ENCODE measurements at regions not wholly inside any gene's neighbourhood (a gene's known extent, or its start where the extent isn't known, plus 50 kb on each side); places are given as distances from the start of the nearest gene placed in this dataset. TPM values are rescaled to one million over a fixed set of nuclear protein-coding genes. Genes with fewer than 3 reads are reported as not detected.
A peak's percentile ranks its signal among the peaks of the same experiment; 100 is the strongest.
"Not testable (repeated sequence)": the region's sequence is repeated elsewhere in the genome, so short reads cannot be mapped to it uniquely, and the experiment has no call there.

DNA sequence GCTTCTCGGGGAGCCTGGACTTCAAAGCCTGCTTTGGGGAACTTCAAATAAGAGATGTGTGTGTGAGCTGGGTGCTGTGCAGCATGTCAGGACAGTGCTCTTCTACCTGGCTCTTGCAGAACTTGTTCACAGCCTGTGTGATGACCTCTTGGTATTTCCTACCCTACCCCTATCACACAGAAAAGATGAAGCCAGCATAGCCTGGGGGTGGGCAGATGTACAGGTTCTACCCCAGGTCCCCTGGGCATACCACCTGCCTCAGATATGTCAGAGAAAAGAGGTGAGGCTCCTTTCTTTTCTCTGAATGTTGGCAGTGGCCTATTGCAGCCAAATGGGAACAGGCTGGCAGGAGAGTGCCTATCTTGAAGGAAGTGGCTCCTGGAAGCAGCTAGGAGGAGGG, 111.7 kb upstream of the ALG10B start:
- H3K4me1 ChIP-seq (ENCODE audit: insufficient read depth), result no peaks in the 10 kb centered on the region
- no peaks in the 10 kb centered on the region for H4K20me1 ChIP-seq (ENCODE audit: insufficient read depth)
- no peak overlapping the region for H3K4me2 ChIP-seq (ENCODE audit: unreplicated experiment)
- WGBS, 2 experiments (ENCODE audit: low coverage in 1 of 2, low lambda C conversion rate in 2 of 2, missing lambda C conversion rate in 2 of 2), result 7 to 8% methylated on average over 1 of the region's 1 CpG
- in situ Hi-C loops (cut with MboI), result no loop called here
- no peak overlapping the region for H3K4me3 ChIP-seq
- no peaks in the 10 kb centered on the region for H3K9me3 ChIP-seq (ENCODE audit: low read depth)
- no peak overlapping the region for H2AFZ ChIP-seq
- H3K79me2 ChIP-seq (ENCODE audit: insufficient read depth), result no peaks in the 10 kb centered on the region
- no peaks in the 10 kb centered on the region for H3F3A ChIP-seq (ENCODE audit: insufficient read depth)
- no peak for DNase-seq
- H3K9ac ChIP-seq, result no peak overlapping the region
- H3K27ac ChIP-seq, result no peak overlapping the region
- no peaks in the 10 kb centered on the region for H3K27me3 ChIP-seq (replicated peaks; ENCODE audit: insufficient read depth)
- H3K36me3 ChIP-seq (ENCODE audit: low read depth), result no peaks in the 10 kb centered on the region
- TF ChIP-seq EZH2 (IDR thresholded peaks at IDR 0.05; ENCODE audit: insufficient read depth, poor library complexity, severe bottlenecking) (no peak), EZH2phosphoT487 (IDR thresholded peaks at IDR 0.05; ENCODE audit: insufficient read depth, low read depth) (no peak)
- H3K9me2 ChIP-seq (ENCODE audit: insufficient read depth), result no peaks in the 10 kb centered on the region

DNA sequence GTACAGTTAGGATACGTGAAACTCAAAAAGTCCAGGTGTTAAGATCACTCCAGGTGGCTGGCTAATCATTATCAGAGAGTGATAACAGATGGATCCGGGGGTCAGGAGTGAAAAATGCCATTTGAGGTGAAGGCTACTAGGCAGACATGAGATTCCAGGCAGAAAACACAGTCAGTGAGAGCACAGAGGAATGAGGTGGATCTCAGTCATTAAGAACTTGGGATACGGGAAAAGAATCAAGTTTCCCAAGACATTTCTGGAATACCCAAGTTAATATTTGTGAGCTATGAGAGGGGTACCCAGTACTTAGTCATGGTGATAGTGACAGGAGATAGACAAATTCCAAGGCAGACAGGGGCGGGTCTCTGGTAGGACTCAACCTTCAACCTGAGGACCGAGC, 94.6 kb upstream of the ALG10B start:
- Histone ChIP-seq H3K79me2 (ENCODE audit: insufficient read depth) (no peaks in the 10 kb centered on the region), H3K4me3 (no peak overlapping the region), H3K9ac (no peak overlapping the region), H3K36me3 (ENCODE audit: low read depth) (no peaks in the 10 kb centered on the region), H2AFZ (no peak overlapping the region), H3K9me2 (ENCODE audit: insufficient read depth) (no peaks in the 10 kb centered on the region), H4K20me1 (ENCODE audit: insufficient read depth) (no peaks in the 10 kb centered on the region), H3K4me1 (ENCODE audit: insufficient read depth) (no peaks in the 10 kb centered on the region), H3K27ac (no peak overlapping the region), H3K4me2 (ENCODE audit: unreplicated experiment) (no peak overlapping the region), H3K27me3 (replicated peaks; ENCODE audit: insufficient read depth) (no peaks in the 10 kb centered on the region), H3F3A (ENCODE audit: insufficient read depth) (no peaks in the 10 kb centered on the region), H3K9me3 (ENCODE audit: low read depth) (no peaks in the 10 kb centered on the region)
- no peak for TF ChIP-seq EZH2phosphoT487 (IDR thresholded peaks at IDR 0.05; ENCODE audit: insufficient read depth, low read depth)
- no peak for TF ChIP-seq EZH2 (IDR thresholded peaks at IDR 0.05; ENCODE audit: insufficient read depth, poor library complexity, severe bottlenecking)
- WGBS, 2 experiments (ENCODE audit: low coverage in 1 of 2, low lambda C conversion rate in 2 of 2, missing lambda C conversion rate in 2 of 2), result 22 to 31% methylated on average over 5 of the region's 5 CpGs
- DNase-seq, result no peak
- in situ Hi-C loops (cut with MboI), result no loop called here

GRCh38 chr12:38238328-38238727, 78.2 kb upstream of the ALG10B start:
- in situ Hi-C loops (cut with MboI); H3K79me2 ChIP-seq (ENCODE audit: insufficient read depth); H3K27ac ChIP-seq; H3K27me3 ChIP-seq (replicated peaks; ENCODE audit: insufficient read depth); H3K4me2 ChIP-seq (ENCODE audit: unreplicated experiment); H2AFZ ChIP-seq; H3F3A ChIP-seq (ENCODE audit: insufficient read depth); H3K9ac ChIP-seq; H3K4me3 ChIP-seq; H3K9me3 ChIP-seq (ENCODE audit: low read depth); H3K36me3 ChIP-seq (ENCODE audit: low read depth); H3K9me2 ChIP-seq (ENCODE audit: insufficient read depth); DNase-seq; H4K20me1 ChIP-seq (ENCODE audit: insufficient read depth); H3K4me1 ChIP-seq (ENCODE audit: insufficient read depth): not testable (repeated sequence)

- Histone ChIP-seq H3K9ac (no peak overlapping the region), H3K36me3 (ENCODE audit: low read depth) (no peaks in the 10 kb centered on the region), H3K4me1 (ENCODE audit: insufficient read depth) (no peaks in the 10 kb centered on the region), H3K9me3 (ENCODE audit: low read depth) (no peaks in the 10 kb centered on the region), H3F3A (ENCODE audit: insufficient read depth) (no peaks in the 10 kb centered on the region), H3K9me2 (ENCODE audit: insufficient read depth) (no peaks in the 10 kb centered on the region), H4K20me1 (ENCODE audit: insufficient read depth) (no peaks in the 10 kb centered on the region), H3K79me2 (ENCODE audit: insufficient read depth) (no peaks in the 10 kb centered on the region), H3K27me3 (replicated peaks; ENCODE audit: insufficient read depth) (no peaks in the 10 kb centered on the region), H3K4me3 (no peak overlapping the region), H3K4me2 (ENCODE audit: unreplicated experiment) (no peak overlapping the region), H2AFZ (no peak overlapping the region), H3K27ac (no peak overlapping the region)
- DNase-seq, result no peak
- in situ Hi-C loops (cut with MboI), result no loop called here
- no peak for TF ChIP-seq EZH2phosphoT487 (IDR thresholded peaks at IDR 0.05; ENCODE audit: insufficient read depth, low read depth)
- TF ChIP-seq EZH2 (IDR thresholded peaks at IDR 0.05; ENCODE audit: insufficient read depth, poor library complexity, severe bottlenecking), result no peak
These were observed 62.8 kb upstream of the ALG10B start for GRCh38 chr12:38253778-38254177.

DNA sequence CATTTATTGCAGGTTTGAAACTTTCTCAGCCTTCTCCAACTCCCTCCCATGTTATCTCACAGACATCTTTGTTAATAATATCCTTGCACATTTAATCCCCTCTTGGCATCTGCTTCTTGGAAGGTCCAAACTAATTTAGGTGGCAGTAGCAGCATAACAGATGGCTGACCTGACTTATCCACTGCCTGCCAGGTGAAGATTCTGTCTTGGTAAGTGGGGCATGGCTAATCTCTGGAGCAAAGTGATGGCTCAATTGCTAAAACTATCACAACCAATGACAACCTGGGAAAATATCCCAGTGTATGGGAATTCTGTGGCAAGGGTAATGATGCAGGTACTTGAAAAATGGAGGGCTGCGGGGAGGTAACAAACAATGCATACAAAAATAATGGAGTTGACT, 58.2 kb upstream of the ALG10B start:
- H3K4me2 ChIP-seq (ENCODE audit: unreplicated experiment), result no peak overlapping the region
- no peak overlapping the region for H2AFZ ChIP-seq
- no peaks in the 10 kb centered on the region for H3F3A ChIP-seq (ENCODE audit: insufficient read depth)
- H4K20me1 ChIP-seq (ENCODE audit: insufficient read depth), result no peaks in the 10 kb centered on the region
- H3K79me2 ChIP-seq (ENCODE audit: insufficient read depth), result no peaks in the 10 kb centered on the region
- in situ Hi-C loops (cut with MboI), result no loop called here
- TF ChIP-seq EZH2phosphoT487 (IDR thresholded peaks at IDR 0.05; ENCODE audit: insufficient read depth, low read depth) (no peak), EZH2 (IDR thresholded peaks at IDR 0.05; ENCODE audit: insufficient read depth, poor library complexity, severe bottlenecking) (no peak)
- no peaks in the 10 kb centered on the region for H3K9me2 ChIP-seq (ENCODE audit: insufficient read depth)
- H3K9me3 ChIP-seq (ENCODE audit: low read depth), result no peaks in the 10 kb centered on the region
- H3K27me3 ChIP-seq (replicated peaks; ENCODE audit: insufficient read depth), result no peaks in the 10 kb centered on the region
- H3K36me3 ChIP-seq (ENCODE audit: low read depth), result no peaks in the 10 kb centered on the region
- WGBS, 2 experiments (ENCODE audit: low coverage in 1 of 2, low lambda C conversion rate in 2 of 2, missing lambda C conversion rate in 2 of 2), result 21 to 26% methylated on average over 1 of the region's 1 CpG
- no peak overlapping the region for H3K4me3 ChIP-seq
- DNase-seq, result no peak
- no peak overlapping the region for H3K27ac ChIP-seq
- no peaks in the 10 kb centered on the region for H3K4me1 ChIP-seq (ENCODE audit: insufficient read depth)
- H3K9ac ChIP-seq, result no peak overlapping the region

Small RNA genes in the stretch of these regions (small RNA-seq; reads per million reads assigned to genes)
- gene RF01518 (ENCODE audit: low read depth, low replicate concordance) (not detected), gene RNA5SP358 (ENCODE audit: low read depth, low replicate concordance) (0.81 reads per million, percentile 30 among the genes with 10 or more reads in this experiment), gene RNA5SP359 (ENCODE audit: low read depth, low replicate concordance) (not detected)

Measured in GM23248 (cell line).